ENCODE measurements at regions not wholly inside any gene's neighbourhood (a gene's known extent, or its start where the extent isn't known, plus 50 kb on each side); places are given as distances from the start of the nearest gene placed in this dataset.
"Not testable (repeated sequence)": the region's sequence is repeated elsewhere in the genome, so short reads cannot be mapped to it uniquely, and the experiment has no call there.

DNA sequence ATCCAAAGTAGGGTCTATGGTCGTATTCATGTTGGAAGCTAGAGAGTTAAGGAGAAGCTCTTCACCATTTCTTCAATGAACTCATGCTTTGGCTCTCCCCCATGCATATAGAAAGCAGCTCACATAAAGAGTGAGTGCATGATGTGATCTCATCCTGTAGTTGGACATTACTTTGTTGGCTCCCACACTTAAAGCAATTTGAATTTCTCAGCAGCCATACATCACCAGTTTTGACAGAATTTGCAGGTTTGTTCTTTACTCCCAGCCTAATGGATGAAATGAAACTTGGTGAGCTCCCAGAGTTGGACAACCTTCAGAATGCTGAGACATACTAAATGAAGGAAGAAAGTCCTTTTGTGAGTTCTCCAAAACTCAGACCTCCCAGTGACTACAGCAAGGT lies 613.5 kb downstream of the IQCM start:
- no peak for DNase-seq

DNA sequence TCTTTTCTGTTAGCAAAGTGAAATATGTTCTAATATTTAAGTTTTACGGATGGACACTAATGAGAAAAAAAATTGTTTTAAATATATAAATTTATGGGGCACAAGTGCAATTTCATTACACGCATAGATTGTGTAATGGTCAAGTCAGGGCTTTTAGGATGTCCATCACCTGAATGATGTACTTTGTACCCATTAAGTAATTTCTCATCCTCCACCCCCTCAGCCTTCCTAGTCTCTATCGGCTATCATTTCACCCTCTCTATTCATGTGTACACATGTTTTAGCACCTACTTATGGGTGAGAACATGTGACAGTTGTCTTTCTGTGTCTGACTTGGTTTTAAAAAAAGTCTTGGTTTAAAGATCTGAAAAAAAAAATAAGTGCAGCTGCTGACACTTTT lies 616.0 kb downstream of the IQCM start:
- no peak for DNase-seq

- DNase-seq: no peak
Measured at GRCh38 chr4:149194061-149194460, 621.6 kb downstream of the IQCM start.

- DNase-seq: no peak
Measured at GRCh38 chr4:149187726-149188125, 627.9 kb downstream of the IQCM start.

- DNase-seq: no peak
Measured at GRCh38 chr4:149183638-149184037, 632.0 kb downstream of the IQCM start.

- DNase-seq: not testable (repeated sequence)
Measured at GRCh38 chr4:149181459-149181858, 634.2 kb downstream of the IQCM start.

DNA sequence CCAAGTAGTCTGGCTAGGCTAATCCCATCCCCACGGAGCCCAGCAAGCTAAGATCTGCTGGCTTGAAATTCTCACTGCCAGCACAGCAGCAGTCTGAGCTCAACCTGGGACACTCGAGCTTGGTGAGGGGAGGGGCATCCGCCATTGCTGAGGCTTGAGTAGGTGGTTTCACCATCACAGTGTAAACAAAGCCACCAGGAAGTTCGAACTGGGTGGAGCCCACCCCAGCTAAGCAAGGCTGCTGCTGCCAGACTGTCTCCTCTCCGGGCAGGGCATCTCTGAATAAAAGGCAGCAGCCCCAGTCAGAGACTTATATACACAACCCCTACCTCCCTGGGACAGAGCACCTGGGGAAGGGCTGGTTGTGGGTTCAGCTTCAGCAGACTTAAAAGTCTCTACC lies 639.6 kb downstream of the IQCM start:
- DNase-seq: no peak

GRCh38 chr4:149175549-149175948 lies 640.1 kb downstream of the IQCM start:
- no peak for DNase-seq

DNA sequence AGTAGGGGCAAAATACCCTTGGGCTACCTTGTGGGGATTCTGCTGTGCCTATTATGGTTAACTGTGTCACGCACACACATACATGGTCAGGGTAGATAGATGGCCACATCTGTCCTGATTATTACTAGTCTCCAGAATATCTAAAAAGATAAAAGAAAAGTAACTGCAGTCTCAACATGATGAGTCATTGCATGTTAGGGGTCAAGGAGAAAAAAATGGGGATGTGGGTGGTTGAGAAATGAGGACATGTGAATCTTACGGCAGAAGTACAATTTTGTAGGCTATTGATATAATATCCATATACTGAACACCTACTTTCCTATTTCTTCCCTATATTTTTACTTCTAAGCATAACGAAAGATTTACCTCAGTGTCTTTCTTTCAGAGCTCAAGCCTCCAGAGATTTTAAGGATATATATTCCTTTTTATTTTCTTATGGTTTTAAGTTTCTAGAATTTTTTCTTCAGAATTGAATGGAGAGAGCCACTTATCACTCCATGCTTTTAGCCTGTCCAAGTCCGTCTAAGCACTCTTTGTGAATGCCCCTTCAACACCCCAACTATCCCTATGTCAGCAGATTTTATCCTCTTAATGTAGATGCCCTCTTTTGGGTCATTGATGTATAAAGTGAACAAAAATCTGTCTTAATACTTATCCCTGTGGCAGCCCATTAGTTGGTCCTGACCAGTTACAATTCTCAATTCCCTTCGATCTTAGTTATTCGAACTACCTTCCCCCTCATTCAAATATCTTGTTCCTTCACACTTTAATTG lies 642.2 kb downstream of the IQCM start:
- DNase-seq: no peak

DNA sequence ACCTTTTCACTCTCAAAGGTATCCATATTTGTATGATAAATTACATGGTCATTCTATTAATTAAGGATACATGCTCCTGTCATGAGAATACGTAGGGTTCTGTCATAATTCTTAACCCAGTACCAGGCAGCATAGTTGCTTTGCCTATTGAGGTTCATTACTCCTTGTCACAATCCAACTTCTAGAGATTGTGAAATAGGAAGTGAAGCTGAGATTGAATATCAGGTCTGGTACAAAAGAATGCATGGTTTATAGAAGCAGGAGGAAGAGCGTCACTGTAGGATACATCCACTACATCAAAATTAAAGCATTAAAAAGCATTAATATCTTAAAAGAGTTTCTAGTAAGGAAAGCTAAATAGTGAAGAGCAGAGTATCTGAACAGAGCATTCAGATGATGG lies 647.0 kb downstream of the IQCM start:
- DNase-seq: no peak

GRCh38 chr4:149166876-149167275 lies 648.8 kb downstream of the IQCM start:
- no peak for DNase-seq

DNA sequence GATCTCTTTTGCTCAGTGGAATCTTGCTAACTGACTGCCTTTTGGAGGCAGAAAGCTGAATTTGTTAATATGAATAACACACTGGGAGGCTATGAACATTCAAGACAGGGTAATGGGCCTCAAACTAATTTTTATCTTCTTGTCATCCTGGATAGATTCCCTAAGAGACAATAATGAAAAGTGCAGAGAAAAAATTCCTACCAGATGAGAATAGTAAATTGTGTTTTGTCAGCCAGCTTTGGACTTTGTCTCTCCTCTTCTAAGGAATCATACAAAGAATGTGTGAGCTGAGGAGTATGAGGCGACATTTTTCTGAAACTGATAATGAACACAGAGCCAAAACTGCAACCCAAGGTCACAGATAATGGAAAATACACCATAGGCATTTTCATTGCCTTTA lies 649.3 kb downstream of the IQCM start:
- no peak for DNase-seq

DNA sequence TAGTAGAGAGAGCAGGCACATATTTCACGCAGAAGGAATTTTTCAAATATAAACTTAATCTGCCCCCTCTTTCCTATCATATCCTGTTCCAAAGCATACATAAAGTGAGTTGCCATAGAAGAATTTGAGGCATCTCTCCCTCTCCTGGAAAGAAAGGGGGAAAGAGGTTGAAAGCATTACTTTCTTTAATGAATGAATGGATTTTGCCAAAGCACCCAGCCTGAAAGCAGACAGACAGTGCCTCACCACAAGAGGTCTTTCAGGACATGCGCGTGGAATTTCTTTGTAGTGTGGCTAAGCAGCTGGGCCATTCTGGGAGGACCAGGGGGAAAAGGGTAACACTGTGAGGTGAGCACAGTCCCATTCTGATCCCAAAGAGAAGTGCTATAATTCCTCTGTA lies 651.4 kb downstream of the IQCM start:
- DNase-seq: no peak

GRCh38 chr4:149161247-149161646 lies 654.4 kb downstream of the IQCM start:
- DNase-seq: no peak

DNA sequence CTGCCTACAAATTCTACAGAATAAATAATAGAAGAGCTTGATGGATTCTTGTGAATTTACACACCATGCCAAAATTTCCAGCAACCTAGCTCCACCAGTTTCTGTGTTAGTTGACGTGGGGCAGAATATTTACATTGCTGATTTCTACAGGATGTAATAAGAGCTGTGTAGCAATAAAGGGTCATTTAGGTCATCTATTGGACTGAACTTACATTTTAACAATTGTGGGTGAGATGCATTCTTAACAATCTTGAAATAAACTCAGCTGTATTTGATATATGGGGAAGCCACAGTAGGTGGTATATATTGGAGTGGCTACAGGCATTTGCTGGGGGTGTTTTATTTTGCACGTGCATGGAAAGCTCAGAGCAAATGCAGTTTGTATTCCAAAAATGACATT lies 655.3 kb downstream of the IQCM start:
- DNase-seq: no peak

- DNase-seq: no peak
Measured at GRCh38 chr4:149158817-149159216, 656.8 kb downstream of the IQCM start.

- no peak for DNase-seq
Measured at GRCh38 chr4:149145803-149146202, 669.8 kb downstream of the IQCM start.

GRCh38 chr4:149144060-149144459 lies 671.6 kb downstream of the IQCM start:
- no peak for DNase-seq

DNA sequence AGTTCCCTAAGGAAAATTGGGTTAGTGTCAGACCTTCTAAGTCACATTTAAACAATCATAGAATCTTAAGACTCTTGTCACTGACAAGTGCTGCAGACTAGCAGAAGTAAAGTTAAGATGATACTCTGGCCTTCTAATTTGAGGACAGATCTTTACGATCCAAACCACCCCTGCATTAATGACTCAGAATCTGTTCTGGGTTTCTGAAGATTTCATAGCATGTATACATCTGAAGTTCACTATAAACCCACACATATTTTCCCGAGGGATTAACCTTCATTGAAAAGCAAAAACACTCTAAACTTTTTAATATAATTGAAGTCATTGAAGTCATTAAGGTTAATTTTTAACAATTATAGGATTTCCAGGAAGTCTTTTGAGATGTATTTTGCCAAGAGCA lies 674.3 kb downstream of the IQCM start:
- no peak for DNase-seq

DNA sequence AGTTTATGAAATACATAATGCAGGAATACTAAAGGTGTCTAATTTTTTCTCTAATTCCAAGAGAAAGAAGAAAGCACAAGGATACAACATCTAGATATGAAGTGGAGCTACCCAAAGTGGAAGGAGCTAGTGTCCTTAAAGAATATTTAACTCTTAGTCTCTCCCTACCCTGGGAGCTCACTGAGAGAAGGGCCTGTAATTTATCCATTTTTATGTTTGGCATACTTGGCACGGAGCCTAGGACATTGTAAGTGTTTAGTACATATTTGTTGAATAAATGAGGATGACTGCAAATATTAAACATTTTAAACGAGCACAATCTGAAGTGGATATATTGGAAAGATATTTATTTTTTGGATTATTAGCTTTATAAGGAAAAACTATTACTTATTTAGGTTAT lies 674.8 kb downstream of the IQCM start:
- DNase-seq: no peak

GRCh38 chr4:149136951-149137620 lies 678.6 kb downstream of the IQCM start:
- no peak for DNase-seq

- no peak for DNase-seq
Measured at GRCh38 chr4:149135062-149135461, 680.6 kb downstream of the IQCM start.

DNA sequence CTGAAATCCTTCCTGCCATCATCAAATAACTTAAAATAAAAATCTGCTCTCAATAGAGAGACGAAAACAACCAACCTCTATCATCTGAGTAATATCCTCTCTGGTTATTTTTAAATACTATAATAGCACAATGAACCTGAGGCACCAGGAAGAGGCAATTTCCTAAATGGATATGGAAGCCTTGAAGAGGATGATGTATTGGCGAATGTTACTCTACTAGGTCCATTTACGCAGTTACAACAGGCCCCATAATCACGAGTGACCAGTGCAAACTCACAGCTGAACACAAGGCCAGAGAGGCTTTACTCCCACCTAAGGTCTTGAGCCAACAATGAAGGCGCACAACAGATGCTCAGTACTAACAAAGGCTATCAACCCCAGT lies 678.8 kb upstream of the NR3C2 start:
- DNase-seq: no peak

DNA sequence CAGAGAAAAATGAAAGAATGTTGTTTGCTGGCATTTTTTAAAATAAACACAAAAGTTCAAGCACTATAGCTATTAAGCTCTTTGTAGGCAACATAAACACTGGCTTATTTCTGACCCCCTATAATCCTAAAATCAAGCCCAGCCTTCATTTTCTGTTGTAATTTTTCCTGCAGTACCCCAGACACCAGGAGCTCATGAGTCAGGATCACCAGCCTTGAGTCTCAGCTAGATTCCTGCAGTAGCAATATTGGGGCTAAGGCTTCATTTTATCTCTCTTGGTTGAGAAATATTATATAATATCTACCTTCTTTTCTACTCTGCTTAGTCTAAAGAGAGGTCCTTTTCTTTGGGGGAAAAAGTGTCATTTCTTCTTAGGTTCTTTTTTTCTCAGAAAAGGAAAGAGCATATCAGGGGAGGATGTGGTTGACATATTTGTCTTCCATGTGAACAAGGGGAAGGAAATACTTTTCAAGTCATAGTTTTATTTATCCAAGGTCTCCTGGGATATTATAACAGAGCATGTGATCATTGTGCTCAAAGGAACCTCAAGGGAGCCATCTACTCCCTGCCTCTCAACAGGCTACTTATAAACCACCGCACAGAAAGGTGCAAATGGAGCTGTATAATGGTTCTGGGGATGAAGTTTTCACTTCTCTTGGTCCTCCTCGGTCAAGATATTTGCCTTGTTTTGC lies 678.3 kb upstream of the NR3C2 start:
- DNase-seq: no peak

Data from GF-D8 (cell line).